GM19043 (cell line): ENCODE measurements at regions not wholly inside any gene's neighbourhood (a gene's known extent, or its start where the extent isn't known, plus 50 kb on each side); places are given as distances from the start of the nearest gene placed in this dataset.
"Not testable (repeated sequence)": the region's sequence is repeated elsewhere in the genome, so short reads cannot be mapped to it uniquely, and the experiment has no call there.

ENCODE experiments used
- ATAC-seq: cut with Tn5 transposase; IDR thresholded peaks from one replicate; pipeline ENCODE4 v1.9.1; 2021; ENCODE audit warnings: low read depth; ENCODE audit not compliant: unreplicated experiment

DNA sequence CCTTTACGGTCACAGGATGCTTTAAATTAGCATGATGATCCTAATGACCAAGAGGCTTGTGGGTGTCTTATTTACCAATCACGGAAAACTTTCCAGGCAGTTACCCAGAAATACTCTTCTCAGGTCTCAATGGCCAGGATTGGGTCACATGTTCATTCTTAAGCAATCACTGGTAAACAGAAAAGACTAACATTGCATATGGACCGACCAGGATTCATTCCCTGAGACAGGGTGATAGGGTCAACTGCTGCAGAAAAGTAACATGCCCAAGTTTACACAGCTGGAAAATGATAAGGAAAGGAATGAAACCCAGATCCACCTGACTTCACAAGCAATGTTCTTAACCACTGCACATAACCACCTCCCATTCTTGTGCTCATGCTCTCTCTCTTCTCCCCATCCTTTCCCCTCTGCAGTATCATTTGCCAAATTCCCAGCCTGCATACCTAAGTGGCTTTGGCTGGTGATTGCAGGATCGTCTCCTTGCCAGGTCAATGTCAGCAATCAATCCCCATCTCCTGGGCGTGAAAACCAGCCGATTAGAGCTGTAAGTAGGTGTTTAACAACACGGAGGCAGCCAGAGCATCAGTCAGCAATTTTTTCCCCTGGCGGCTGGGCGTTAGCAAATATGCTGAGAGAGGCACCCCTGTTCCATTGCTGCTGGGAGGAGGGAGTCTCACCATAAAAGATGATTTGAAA is 219.4 kb downstream of the NMUR2 start:
- no peak for ATAC-seq

GRCh38 chr5:152184266-152184665 is 220.8 kb downstream of the NMUR2 start:
- ATAC-seq, result no peak

- ATAC-seq, result no peak
These were observed 223.6 kb downstream of the NMUR2 start for GRCh38 chr5:152181461-152181860.

- ATAC-seq, result no peak
These were observed 226.8 kb downstream of the NMUR2 start for GRCh38 chr5:152178350-152178699.

DNA sequence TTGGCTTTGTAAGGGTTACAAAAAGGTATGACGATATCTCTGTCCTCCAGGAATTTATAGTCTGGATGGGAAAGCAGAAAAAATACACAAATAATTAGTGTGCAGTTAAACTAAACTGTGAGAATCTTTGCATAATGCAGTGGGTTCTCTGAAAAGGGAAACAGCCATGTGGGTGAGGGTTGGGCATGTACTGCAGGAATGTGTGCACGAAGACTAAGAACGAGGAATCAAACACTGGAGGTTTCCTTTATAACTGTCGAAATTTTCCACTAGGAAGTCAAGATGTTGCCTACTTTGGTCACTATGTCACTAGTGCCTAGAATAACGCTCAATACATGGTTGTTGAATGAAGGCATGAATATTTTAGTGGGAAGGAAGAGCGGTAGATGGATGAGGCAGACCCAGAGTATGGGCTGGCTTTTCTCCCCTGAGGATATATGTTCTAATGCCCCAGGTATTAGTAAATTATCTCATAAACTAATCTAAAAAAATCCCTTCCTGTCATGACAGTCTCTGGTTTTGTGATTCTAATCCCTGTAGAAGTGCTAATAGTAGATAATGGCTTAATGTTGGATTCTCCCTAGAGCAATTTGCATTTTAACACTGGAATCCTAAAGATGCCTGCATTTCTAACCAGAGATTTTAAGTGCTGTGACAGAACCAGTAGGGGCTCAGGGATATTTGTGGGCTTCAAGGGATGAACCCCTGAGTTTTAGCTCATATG is 227.3 kb downstream of the NMUR2 start:
- no peak for ATAC-seq

DNA sequence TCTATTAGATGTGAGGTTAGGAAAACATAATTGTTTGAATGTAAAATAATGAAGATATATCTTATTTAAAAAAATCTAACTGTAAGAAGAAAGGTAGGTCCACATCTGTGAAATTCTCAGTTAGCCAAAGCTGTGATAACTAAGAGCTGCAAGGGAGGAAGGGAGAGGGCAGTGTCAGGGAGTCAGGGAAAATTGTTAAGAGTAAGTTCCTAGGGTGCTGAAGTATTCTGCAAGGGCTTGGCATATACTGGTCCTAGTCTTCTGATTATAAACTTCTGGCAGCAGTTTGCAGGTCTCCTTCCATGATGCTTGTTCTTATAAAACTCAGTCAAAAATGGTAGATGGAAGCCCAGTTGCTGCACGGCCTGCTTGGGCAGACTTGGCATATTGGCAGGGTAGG is 233.2 kb downstream of the NMUR2 start:
- ATAC-seq, result no peak

- ATAC-seq, result no peak
These were observed 234.7 kb downstream of the NMUR2 start for GRCh38 chr5:152170350-152170749.

- ATAC-seq, result no peak
These were observed 240.2 kb upstream of the GLRA1 start for GRCh38 chr5:152164860-152165259.

- ATAC-seq, result not testable (repeated sequence)
These were observed 235.2 kb upstream of the GLRA1 start for GRCh38 chr5:152159894-152160293.

GRCh38 chr5:152154452-152154851 is 229.8 kb upstream of the GLRA1 start:
- ATAC-seq, result not testable (repeated sequence)

DNA sequence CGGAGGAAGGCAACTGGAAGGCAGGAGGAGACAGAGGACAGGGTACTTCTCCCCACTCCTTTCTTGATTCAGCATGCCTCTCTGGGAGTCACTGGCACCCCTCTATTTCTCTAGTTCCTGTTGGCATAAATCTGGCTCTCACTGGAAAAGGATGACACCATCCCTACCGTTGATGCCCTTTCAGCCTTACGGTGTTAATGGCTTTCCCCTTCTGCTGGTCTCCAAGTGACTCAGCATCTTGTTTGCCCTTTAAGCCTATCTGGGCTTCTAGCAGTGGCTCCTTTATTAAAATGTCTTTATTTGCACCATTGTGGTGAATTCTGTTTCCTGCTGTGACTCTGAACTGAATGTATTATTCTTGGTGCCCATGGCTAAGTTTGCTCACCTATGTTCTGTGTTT is 227.3 kb upstream of the GLRA1 start:
- no peak for ATAC-seq

GRCh38 chr5:152151113-152151512 is 226.5 kb upstream of the GLRA1 start:
- no peak for ATAC-seq

DNA sequence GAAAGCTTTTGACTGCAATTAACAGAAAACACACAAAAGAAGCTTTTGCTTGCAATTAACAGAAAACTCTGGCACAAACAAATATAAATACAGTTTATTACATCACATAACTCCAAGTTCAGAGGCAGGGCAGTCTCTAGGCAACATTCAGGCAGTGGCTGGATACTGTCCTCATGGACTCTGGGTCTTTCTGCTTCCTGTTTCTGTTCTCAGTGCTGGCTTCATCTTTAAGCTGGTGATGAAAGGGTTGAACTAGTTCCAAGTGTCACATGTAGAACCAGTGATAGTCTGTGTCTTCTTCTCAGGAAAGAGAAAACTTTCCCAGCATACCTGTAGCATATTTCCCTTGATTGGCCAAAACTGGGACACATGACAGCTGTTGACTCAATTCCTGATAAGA is 222.6 kb upstream of the GLRA1 start:
- ATAC-seq, result no peak

DNA sequence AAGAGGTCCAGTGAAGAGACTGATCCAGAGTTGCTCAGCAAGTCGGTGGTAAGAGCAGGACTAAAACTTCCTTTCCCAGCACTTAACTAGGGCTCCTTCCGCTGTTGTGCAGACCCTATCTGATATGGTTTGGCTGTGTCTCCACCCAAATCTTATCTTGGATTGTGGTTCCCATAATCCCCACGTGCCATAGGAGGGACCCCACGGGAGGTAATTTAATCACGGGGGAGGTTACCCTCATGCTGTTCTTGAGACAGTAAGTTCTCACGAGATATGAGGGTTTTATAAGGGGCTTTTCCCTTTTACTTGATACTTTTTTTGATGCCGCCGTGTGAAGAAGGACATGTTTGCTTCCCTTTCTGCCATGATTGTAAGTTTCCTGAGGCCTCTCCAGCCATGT is 221.9 kb upstream of the GLRA1 start:
- ATAC-seq, result no peak

DNA sequence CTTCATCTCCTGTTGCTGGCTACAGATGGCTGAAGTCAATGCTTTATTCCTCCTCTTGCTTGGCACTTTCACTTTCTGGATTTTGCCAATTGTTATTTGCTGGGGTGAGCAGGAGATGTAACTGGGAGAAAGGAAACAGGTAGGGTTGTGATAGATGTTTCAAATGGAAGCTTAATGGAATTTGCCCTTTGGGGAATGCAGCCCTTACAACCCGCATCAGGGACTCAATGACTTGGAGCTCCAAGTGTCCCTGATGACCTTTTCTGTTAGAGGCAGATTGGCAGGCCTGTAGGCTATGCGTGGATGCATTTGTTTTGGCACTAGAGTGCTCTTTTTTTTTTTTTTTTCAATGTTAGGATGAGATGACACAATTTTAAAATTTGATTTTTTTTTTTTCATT is 219.9 kb upstream of the GLRA1 start:
- ATAC-seq, result no peak

DNA sequence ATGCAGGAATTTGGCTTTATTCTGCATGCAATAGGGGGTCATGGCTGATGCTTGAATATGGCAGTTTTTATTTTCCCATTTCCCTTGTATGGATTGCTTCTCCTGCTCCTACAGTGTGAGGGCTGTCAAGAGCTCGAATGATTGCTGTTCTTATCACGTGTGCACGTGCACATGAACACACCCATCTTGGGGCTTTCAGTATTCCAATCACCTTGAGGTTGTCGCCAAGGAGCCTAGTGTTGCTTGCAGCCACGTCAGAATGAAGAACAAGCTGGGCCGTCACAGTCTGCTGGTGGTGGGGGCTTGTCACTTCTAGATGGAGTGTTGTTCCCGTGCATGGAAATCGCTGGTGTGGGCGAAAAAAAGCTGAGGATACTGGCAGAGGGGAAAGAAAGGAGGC is 219.4 kb upstream of the GLRA1 start:
- no peak for ATAC-seq

- ATAC-seq, result peak; percentile 85
These were observed 218.3 kb upstream of the GLRA1 start for GRCh38 chr5:152142840-152143469.

DNA sequence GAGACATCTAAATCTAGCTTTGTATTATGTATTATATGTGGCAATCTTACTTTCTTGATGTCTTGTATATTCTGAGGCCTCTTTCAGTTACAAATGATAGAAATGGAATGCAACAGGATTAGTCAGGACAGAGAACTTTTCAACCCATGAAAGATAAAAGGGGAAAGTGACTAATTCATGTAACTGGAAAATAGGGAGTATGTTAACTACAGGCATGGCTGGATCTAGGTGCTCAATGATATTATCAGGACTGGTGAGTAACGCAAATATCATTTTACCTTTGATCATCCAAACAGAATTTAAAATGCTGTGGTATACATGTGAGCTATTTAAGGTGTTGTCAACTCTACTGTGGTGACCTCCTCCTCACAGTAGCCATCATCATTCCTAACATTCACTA is 215.7 kb upstream of the GLRA1 start:
- no peak for ATAC-seq

- no peak for ATAC-seq
These were observed 212.4 kb upstream of the GLRA1 start for GRCh38 chr5:152137063-152137462.

DNA sequence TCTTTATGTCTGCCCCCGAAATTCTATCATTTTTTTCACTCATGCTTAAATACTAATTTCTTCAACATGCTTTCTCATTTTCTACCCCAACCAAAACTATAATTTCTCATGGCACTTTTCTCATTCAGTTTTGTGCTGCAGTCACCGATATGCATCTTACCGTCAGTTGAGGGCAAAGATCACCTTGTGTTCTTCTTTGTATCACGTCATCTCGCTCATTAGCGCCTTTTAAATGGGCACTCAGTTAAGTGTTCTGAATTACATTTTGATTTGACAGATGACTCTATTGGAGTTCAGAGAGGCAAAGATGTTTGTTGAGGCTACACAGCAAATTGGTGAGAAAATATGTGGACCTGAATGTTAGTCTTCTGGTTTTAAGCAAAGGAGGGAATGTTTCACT is 211.7 kb upstream of the GLRA1 start:
- no peak for ATAC-seq

GRCh38 chr5:152135827-152136226 is 211.2 kb upstream of the GLRA1 start:
- no peak for ATAC-seq

GRCh38 chr5:152125661-152126205 is 201.1 kb upstream of the GLRA1 start:
- ATAC-seq, result no peak
